ENCODE measurements at regions not wholly inside any gene's neighbourhood (a gene's known extent, or its start where the extent isn't known, plus 50 kb on each side); places are given as distances from the start of the nearest gene placed in this dataset.

DNA sequence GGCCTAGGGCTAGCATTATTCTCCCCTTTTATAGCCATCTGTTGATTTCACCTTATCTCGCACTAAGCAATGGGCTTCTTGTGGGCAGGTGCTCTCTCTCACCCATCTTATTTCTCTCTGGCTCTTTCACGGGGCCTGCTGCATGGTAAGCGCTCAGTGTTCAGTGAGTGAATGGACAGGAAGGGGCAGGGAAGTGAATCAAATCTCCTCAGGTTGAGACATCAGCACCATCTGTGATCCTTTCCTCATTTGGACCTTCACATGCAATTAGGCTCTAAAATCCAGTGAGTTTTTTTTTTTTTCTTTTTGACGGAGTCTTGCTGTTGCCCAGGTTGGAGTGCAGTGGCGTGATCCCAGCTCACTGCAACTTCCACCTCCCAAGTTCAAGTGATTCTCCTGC lies 76.5 kb upstream of the EZR start:
- intact Hi-C loops (cut with micrococcal nuclease), result no loop called here
- no TSS peak for BruUV-seq (replicated peaks)
- Histone ChIP-seq H3K36me3 (ENCODE audit: control insufficient read depth in 1 of 2, insufficient read depth in 2 of 2, low read length in 2 of 2) (no peaks in the 10 kb centered on the region), H3K9me2 (ENCODE audit: insufficient read depth) (no peaks in the 10 kb centered on the region), H3K4me2 (ENCODE audit: low read length) (no peak overlapping the region), H2AFZ (ENCODE audit: low read depth, low read length, poor library complexity, severe bottlenecking) (no peak overlapping the region), H3K27ac (ENCODE audit: low read depth, low read length) (no peak overlapping the region), H4K20me1 (ENCODE audit: insufficient read depth) (no peaks in the 10 kb centered on the region), H3K9me3 (ENCODE audit: control insufficient read depth in 1 of 2, insufficient read depth in 1 of 2, low read depth in 1 of 2, low read length in 2 of 2) (no peaks in the 10 kb centered on the region), H3K4me3 (replicated peaks in 1 of 2; ENCODE audit: low read depth in 1 of 2, low read length in 2 of 2) (no peak overlapping the region), H3K9ac (ENCODE audit: low read length) (no peak overlapping the region), H3K27me3 (ENCODE audit: insufficient read depth, low read length) (no peaks in the 10 kb centered on the region), H3K79me2 (ENCODE audit: insufficient read depth, low read length) (no peaks in the 10 kb centered on the region; the same call in 1 of the 2 replicates), H3K4me1 (ENCODE audit: control insufficient read depth in 1 of 2, insufficient read depth in 2 of 2, low read length in 2 of 2) (peaks cover 17 to 28% of the 10 kb centered on the region in 2 experiments)
- DNase-seq (ENCODE audit: low read depth, low spot score) (no peak), ATAC-seq (no peak)
- TF ChIP-seq TCF7L2 (IDR thresholded peaks at IDR 0.05; ENCODE audit: borderline replicate concordance, extremely low read depth, insufficient read depth, insufficient read length), result no peak
- no peak for TF ChIP-seq ZFX (IDR thresholded peaks at IDR 0.05)
- TF ChIP-seq, protein P1, sequence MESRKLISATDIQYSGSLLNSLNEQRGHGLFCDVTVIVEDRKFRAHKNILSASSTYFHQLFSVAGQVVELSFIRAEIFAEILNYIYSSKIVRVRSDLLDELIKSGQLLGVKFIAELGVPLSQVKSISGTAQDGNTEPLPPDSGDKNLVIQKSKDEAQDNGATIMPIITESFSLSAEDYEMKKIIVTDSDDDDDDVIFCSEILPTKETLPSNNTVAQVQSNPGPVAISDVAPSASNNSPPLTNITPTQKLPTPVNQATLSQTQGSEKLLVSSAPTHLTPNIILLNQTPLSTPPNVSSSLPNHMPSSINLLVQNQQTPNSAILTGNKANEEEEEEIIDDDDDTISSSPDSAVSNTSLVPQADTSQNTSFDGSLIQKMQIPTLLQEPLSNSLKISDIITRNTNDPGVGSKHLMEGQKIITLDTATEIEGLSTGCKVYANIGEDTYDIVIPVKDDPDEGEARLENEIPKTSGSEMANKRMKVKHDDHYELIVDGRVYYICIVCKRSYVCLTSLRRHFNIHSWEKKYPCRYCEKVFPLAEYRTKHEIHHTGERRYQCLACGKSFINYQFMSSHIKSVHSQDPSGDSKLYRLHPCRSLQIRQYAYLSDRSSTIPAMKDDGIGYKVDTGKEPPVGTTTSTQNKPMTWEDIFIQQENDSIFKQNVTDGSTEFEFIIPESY (IDR thresholded peaks at IDR 0.05; ENCODE audit: extremely low read depth, insufficient replicate concordance, low read length), result no peak
- no peak for TF ChIP-seq ELF1 (IDR thresholded peaks at IDR 0.05; ENCODE audit: borderline replicate concordance, low read depth)
- TF ChIP-seq CEBPB (IDR thresholded peaks at IDR 0.05; ENCODE audit: low read depth), result no peak
- TF ChIP-seq CBX3 (IDR thresholded peaks at IDR 0.05; ENCODE audit: low read depth), result no peak
- no peak for TF ChIP-seq EZH2 (IDR thresholded peaks at IDR 0.05)
- no peak for TF ChIP-seq EGR1 (IDR thresholded peaks at IDR 0.05; ENCODE audit: low read depth)
- no peak for TF ChIP-seq RAD21 (IDR thresholded peaks at IDR 0.05; ENCODE audit: low read depth)
- TF ChIP-seq ZNF274 (IDR thresholded peaks at IDR 0.05; ENCODE audit: low read depth, low read length), result no peak
- ChIA-PET CTCF (no interaction called here), POLR2A (interaction anchor here (1.7 to 4.7 kb wide), 2 partner anchors 16 to 26 kb away, joined by 4 to 33 read pairs; no protein-coding TSS in a partner anchor), RAD21 (ENCODE audit: low non-redundant PET in 1 of 2, low total read pairs in 2 of 2, uncharacterized antibody in 2 of 2, unreplicated experiment in 2 of 2) (no interaction called here)

Measured in HCT116 (cell line).